ENCODE measurements at regions not wholly inside any gene's neighbourhood (a gene's known extent, or its start where the extent isn't known, plus 50 kb on each side); places are given as distances from the start of the nearest gene placed in this dataset.
"Not testable (repeated sequence)": the region's sequence is repeated elsewhere in the genome, so short reads cannot be mapped to it uniquely, and the experiment has no call there.

DNA sequence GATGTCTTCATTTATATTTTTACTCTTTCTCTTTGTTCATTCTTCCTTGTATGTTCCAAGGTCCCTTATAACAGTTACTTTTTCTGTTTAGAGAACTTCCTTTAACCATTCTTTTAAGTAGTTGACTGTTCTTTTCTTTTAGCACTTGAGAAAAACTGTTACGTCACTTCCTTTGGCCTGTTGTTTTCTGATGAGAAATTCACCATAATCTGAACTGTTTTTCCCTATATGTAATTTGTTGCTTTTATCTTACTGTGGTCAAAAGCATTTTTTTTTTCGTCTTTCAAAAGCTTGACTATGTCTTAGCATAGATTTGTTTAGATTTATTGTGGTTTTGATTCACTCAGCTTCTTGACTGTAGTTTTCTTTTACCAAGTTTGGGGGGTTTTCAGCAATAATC is 1660.3 kb upstream of the PCDH10 start:
- no peak for DNase-seq (ENCODE audit: low spot score)

DNA sequence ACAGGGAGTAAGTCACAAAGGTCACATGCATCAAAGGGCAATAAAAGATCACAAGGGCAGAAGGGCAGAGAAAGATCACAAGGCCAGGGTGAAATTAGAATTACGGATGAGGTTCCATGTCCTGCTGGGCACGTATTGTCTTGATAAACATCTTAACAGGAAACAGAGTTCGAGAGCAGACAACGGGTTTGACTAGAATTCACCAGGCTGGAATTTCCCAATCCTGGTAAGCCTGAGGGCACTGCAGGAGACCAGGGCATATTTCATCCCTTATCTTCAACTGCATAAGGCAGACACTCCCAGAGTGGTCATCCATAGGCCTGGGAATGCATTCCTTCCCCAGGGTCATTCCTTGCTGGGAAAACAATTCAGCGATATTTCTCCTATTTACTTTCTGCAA is 1652.9 kb upstream of the PCDH10 start:
- not testable (repeated sequence) for DNase-seq (ENCODE audit: low spot score)

DNA sequence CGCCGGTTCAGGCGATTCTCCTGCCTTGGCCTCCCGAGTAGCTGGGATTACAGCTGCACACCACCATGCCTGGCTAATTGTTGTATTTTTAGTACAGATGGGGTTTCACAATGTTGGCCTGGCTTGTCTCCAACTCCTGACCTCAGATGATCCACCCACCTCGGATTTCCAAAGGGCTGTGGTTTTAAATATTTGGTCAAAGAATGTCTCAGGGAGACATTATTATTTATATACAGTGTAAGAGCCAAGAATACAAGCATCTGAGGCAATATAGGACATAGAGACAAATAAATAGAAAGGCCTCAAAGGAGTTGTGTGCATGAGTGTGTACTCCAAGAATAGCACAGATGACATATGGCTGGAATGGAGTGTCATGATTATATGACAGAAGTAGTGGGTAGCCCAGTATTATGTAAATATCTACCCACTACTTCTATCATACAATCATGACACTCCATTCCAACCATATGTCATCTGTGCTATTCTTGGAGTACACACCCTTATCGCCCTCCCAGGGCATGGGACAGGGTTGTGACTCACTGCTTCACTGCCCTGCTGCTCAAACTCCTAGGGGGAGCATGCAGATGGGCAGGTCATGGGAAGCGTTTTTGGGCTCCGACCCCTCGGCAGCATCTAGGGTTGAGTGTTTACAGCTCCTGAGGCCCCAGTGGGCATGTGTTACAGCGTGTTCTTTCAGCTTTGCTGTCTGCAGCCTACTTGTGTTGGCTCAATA is 1649.8 kb upstream of the PCDH10 start:
- no peak for DNase-seq (ENCODE audit: low spot score)

DNA sequence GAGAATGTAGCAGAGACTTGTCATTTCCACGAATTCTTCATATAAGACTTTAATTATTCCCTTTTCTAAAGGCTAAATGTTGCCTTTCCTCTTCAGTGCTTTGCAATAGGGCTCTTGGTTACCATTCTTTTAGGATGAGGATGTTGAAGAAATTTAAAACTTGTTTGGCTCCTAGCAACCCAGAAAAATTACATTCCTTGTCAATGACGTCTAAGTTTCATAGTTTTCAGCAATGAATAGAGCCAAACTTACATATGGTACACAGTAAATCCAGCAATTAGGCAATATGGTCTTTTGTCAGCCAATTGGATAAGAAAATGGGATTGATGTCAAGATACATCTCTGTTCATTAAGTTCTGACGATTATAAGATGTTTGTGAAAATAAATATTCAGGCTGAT is 1639.6 kb upstream of the PCDH10 start:
- no peak for DNase-seq (ENCODE audit: low spot score)

DNA sequence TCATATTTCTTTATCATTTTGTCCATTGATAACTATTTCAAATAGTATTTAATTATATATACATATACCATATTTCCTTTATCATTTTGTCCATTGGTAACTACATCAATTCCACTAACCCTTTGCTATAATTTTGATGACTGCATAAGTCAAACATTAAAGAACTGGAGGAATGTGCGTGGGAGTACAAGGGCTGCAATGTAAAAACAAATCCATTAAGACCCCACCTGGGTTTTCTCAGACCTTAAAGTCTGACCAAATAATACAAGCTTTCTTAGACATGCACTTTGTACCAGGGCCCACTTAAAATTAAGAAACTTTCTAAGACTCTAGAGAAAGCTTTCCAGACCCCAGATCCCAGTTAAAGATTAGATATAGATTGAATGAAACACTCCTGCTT is 1622.4 kb upstream of the PCDH10 start:
- no peak for DNase-seq (ENCODE audit: low spot score)

DNA sequence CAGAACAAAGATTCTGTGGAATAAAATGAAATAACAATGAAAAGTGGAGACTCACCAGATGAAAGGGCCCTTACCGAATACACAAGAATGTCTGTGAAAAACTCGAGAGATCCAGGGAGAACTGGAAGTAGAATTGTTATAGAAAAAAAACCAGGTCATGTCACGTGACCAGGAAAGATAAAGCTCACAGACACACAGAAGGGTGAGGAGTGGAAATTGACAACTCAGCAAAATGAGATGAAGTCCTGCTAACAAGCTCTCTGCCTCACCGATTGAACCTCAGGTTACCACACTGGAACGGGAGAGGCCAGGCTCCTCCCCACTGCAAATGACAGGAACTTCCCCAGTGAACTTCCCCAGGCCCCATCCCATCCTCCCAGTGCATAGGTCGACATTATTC is 1618.0 kb upstream of the PCDH10 start:
- DNase-seq (ENCODE audit: low spot score): no peak

DNA sequence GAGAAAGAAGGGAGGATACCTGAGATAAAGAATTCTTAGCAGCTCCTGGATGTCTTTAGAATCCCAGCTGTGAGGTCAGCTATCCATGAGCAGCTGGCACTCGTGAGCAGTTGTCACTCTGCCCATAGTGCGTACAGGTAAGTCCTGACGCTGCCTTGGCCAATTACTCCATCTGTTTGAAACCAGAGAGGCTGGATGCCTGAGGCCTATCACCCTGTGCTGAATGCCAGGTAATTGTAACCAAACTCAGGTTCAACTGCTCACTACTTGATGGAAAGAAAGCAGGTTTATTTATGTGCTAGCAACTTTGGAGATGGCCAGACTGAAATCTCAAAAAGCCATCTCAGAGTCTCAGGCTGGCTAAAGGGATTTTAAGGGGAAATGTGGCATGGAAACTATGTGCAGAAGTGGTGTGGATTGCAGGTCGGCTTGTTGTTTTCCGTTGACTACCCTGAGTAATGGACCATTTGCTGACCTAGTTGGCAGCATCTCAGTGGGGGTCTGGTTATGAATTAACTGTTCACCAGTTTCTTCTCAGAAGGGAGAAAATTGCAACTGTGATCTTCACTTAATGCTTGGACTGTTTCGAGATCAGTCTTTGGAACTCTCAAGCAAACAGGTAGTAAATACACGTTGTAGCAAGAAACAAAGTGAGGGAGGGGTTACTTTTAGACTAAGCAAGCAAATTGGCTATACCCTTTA is 1614.0 kb upstream of the PCDH10 start:
- no peak for DNase-seq (ENCODE audit: low spot score)

DNA sequence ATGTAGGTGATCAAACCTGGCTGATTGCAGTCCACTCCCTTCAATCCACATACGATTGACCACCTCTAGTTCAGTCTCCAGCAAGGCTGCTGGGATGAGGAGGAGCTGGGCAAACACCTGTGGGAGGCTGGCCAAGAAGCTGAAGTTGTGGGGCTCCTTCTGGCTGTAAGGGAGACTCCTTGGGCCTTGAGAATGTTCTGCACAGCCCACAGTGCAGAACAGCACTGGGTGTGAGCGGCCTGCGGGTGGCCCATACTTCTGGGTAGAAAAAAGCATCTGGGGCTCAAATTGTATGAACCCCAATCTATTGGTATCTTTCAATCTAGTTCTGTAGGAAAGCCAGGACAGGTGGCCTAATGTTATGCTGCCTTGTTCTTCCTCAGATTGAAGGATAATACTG is 1608.8 kb upstream of the PCDH10 start:
- DNase-seq (ENCODE audit: low spot score): no peak

DNA sequence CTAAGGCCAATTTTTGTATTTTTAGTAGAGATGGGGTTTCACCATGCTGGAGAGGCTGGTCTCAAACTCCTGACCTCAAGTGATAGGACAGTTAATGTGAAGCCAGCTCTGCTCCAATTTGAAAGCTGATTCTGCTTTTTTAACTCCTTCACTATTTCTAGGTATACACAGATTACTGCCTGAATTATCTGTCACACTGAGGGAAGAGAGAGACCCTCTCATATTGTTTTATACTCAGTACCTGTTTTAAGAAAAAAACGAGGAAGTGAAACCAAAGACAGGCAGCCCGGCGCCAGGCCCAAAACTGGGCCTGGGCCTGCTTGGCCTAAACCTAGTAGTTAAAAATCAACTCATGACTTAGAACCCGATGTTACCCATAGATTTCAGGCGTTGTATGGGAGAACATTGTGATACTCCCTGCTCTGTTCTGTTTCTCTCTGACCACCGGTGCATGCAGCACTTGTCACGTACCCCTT is 1601.5 kb upstream of the PCDH10 start:
- DNase-seq (ENCODE audit: low spot score): no peak

DNA sequence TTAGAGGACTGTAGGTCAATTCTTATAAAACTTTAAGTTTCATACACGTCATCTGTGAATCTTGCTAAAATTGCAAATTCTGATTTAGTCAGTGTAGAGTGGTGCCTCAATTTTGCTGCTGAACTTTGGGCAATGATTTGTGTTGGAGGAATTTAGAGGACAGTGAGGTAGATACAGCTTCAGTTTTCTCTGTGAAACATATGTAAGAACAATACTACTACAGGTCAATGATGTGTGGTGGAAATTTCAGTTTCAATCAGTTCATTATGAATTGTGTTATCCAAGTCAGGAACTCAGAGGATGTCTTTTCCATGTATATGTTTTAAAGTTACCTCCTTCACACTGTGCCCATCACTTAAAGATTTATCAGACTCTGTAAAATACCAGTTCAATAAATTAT is 1597.8 kb upstream of the PCDH10 start:
- no peak for DNase-seq (ENCODE audit: low spot score)

DNA sequence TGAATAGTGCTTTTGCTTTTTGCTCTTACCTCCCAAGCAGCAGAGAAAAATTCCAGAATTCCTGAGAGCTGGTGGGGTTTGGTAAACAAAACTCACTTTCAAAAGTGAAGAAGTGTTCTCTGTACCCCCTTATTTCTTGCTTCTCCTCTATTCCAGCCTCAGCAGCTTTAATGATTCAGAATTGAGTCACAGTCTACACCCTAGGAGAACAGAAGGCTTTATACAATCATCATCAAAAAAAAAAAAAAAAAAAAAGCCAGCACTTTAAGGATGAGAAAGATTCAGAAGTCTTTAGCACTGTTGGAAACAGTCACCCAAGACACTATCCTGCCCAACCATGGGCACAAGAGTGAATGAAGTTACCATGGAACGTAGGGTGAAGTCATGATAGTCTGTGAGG is 1583.1 kb upstream of the PCDH10 start:
- DNase-seq (ENCODE audit: low spot score): no peak

DNA sequence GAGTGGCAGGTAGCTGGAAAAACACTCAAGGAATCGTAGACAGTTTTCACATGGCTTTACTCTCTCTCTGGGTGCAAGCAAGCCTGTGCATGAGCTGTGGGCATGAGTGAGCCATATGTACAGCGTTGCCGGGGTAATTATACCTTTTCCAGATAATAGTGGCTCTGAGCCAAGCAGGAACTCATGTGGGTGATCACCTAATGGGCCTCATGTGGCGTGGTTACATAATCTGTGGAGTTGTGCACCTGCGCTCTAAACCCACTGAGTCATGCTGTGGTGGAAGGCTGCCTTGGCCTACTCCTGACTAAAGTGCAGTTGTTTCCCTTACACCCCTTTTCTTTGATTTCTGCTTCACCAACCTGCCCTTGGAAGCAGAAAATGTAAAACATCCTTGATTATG is 1564.5 kb upstream of the PCDH10 start:
- DNase-seq (ENCODE audit: low spot score): no peak

DNA sequence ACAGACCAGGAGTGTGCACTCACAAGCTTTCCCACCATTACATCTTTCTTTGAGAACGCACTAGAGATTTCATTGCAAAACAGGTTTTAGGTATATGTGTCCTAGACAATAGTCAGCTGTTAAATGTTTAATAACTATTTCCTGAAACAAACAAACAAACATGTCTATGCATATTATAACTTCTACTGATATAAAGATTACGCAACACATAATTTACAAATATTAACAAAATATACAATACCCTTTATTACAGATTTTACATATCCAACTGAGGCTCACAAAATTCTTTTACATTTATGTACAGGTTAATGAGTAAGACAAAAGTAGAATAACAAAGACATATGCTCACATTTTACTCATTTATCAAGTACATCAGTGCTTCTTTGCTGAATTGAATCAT is 1554.0 kb upstream of the PCDH10 start:
- DNase-seq (ENCODE audit: low spot score): no peak

DNA sequence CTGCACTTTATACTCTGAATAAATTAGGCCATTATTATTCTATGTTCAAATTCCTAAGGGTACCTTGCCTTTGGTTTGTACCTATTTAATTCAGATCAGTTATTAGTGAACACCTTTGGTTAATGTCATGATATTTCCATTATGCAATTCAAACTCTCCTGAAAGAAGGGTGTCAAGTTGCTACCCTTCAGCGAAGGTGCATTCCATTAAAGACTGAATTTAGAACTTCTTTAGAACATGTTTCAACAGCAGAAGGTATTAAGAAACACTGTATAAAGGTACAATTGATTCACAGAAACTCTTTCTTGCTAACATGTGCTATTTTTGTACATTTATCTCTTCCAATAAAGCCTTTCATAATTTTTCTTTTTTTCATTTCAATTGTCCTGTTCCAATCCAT is 1545.4 kb upstream of the PCDH10 start:
- DNase-seq (ENCODE audit: low spot score): no peak

DNA sequence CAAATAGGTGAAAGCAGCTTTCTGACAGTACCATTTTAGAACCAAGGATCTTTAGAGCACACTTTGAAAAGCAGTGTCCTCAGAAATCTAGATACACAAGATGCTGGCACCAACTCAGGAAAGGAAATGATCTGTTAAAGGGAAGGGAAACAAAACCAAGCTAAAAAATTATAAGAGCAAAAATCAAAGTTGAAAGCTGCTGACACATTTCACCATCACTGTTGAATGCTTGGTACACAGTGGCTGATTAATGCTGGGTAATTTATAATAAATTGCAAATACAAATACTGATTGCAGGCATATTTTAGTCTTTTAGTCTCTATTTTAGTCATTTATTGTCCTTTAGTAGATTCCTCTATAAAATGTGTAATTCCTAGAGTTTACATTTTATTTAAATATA is 1540.1 kb upstream of the PCDH10 start:
- no peak for DNase-seq (ENCODE audit: low spot score)

DNA sequence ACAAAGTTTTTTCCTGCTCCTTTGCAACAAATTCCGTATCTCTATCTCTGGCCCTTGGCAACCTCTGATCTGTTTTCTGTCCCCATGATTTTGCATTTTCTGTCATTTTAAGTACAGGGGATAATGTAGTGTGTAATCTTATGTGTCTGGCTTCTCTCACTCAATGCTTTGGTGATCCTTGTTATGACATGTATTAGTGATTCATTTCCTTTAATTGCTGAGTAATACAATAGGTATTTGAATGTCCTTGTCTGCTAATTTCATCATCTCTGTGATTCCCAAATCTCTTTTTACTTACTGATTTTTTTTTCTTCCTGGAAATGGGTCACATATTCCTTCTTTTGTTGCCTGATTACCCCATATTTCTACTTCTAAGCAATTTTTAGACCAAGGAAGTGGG is 1538.6 kb upstream of the PCDH10 start:
- not testable (repeated sequence) for DNase-seq (ENCODE audit: low spot score)

DNA sequence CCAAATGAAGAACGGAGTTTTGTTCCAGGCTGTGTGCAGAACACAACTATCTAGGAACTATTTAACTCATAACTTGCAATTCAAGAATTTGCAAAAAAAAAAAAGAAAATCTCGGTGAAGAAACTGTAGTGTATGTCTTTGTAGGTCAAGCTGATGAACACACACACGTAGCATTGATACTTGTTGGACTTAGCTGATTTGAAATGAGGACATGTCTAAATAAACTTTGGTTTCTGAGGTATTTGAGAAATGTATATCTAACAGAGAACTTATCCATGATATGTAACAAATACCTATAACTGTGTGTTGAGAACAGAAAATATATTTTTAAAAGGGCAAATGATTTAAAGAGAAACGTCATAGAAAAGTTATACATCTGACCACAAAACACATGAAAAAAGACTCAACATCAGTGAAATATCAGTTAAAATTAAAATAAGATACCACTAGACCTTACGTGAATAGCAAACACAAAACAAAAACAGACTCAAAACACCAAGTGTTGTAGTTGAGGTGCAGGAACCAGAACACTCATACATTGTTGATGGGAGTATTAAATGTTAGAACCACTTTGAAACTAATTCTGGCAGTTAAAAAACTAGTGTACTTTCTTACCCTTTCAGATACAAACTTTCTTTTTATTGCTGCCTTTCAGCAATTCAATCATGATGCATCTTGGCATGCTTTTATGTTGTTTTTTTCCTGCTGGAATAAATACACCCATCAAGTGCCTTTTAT is 1535.8 kb upstream of the PCDH10 start:
- no peak for DNase-seq (ENCODE audit: low spot score)

DNA sequence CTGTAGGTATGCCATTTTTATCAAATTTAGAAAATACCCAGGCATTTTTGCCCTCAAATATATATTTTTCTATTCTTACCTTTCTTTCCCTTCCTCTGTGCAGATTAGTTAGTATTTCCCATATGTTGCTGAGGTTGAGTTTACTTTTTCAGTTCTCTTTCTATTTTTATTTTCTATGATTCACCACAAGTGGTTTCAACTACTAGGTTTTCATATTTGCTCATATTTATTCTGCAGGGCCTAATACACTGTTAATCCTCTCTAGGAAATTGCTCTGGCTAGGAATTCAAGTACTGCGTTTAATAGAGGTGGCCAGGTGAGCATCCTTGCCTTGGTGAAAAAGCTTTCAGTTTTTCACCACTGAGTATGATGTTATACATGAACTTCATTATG is 1535.3 kb upstream of the PCDH10 start:
- no peak for DNase-seq (ENCODE audit: low spot score)

DNA sequence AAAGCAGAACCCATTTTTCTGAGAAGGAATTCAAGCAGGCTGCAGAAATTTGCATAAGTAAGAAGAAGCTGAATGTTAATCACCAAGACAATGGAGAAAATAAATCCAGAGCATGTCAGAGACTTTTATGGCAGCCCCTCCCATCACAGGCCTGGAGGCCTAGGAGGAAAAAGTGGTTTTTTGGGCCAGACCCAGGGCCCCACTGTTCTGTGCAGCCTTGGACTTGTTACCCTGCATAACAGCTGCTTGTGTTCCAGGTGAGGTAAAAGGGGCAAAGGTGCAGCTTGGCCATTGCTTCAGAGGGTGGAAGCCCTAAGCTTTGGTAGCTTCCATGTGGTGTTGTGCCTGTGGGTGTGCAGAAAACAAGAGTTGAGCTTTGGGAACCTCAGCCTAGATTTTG is 1516.2 kb upstream of the PCDH10 start:
- no peak for DNase-seq (ENCODE audit: low spot score)

DNA sequence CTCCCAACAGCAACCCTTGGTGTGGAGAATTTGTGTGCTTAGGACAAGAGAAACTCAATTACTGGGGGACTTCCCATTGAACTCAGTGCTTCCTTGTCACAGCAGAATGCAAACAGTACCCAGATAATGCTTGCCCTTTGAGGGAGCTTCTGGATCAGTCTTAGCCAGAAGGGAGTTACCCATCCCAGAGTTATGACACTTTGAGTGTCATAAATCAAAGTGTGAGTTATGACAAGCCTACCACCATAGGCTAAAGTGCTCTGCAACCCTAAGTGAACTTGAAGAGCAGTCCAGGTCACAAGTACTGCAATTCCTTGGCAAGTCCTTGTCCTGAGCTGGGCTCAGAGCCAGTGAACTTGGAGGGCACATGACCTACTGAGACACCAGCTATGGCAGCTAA is 1513.9 kb upstream of the PCDH10 start:
- no peak for DNase-seq (ENCODE audit: low spot score)

DNA sequence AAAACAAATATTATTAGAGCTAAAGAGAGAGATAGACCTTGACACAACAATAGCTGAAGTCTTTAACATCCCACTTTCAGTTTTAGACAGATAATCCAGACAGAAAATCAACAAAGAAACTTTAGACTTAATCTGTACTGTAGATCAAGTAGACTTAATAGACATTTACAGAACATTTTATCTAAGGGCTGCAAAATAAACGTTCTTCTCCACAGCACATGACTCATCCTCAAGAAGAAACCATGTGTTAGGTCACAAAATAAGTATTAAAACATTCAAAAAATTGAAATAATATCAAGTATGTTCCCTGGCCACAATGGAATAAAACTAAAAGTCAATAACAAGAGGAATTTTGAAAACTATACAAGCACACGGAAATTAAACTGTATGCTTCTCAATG is 1510.3 kb upstream of the PCDH10 start:
- DNase-seq (ENCODE audit: low spot score): no peak

DNA sequence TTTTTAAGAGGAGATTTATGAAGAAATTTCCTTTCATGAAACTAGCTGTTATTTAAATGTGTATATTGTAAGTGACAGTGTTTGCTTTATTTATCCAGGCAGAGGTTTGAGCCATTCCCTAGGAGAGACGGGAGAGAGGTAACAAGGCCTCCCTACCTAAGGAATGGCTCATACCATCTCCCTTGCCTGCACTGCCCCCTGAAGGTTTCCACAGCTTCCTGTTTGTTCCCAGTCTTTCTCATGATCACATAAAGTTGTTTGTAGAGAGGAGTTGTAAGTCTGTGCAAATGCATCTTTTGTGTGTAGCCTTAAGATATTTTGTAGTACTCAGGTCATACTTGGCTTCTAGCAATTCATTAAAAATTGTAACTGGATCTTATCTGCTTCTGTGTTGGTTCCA is 1504.5 kb upstream of the PCDH10 start:
- DNase-seq (ENCODE audit: low spot score): no peak

DNA sequence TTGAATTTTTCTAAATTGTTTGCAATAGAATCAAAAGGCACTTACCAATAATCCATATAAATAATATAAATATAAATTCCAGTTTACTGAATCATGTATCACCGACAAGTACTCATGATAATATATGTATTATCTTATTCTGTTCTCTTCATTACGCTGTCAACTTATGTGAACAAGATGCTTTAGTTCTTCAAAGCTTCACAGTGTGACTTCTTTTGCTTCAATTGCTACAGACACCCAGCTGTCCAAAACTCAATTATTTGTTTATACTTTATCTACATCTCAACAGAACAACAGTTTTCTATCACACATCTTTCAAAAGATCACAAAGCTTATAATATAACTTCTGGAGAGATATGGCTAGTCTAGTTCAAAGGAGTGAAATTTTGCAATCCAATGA is 1499.9 kb upstream of the PCDH10 start:
- DNase-seq (ENCODE audit: low spot score): no peak
